Stimulated activated naive CD8-positive, alpha-beta T cell treated with anti-CD3 and anti-CD28 coated beads, Interleukin-15, Interleukin-2, amounts not matched to agents 100 ng/mL and 50 ng/mL, for 24 hours (primary cell): ENCODE measurements at regions not wholly inside any gene's neighbourhood (a gene's known extent, or its start where the extent isn't known, plus 50 kb on each side); places are given as distances from the start of the nearest gene placed in this dataset.

Experiments
- H3K27ac Mint-ChIP-seq: one replicate; pipeline ENCODE4 v1.8.0; 2021; ENCODE audit warnings: mild to moderate bottlenecking, mixed read lengths
- H3K27me3 Mint-ChIP-seq: one replicate; pipeline ENCODE4 v1.8.0; 2021; ENCODE audit warnings: mixed read lengths
- H3K36me3 Mint-ChIP-seq: one replicate; pipeline ENCODE4 v1.8.0; 2021; ENCODE audit warnings: low read depth, mixed read lengths
- H3K4me1 Mint-ChIP-seq: one replicate; pipeline ENCODE4 v1.8.0; 2021; ENCODE audit warnings: low read depth, mixed read lengths
- H3K4me3 Mint-ChIP-seq: one replicate; pipeline ENCODE4 v1.8.0; 2021; ENCODE audit warnings: mild to moderate bottlenecking, mixed read lengths
- H3K9me3 Mint-ChIP-seq: one replicate; pipeline ENCODE4 v1.8.0; 2021; ENCODE audit warnings: mixed read lengths

DNA sequence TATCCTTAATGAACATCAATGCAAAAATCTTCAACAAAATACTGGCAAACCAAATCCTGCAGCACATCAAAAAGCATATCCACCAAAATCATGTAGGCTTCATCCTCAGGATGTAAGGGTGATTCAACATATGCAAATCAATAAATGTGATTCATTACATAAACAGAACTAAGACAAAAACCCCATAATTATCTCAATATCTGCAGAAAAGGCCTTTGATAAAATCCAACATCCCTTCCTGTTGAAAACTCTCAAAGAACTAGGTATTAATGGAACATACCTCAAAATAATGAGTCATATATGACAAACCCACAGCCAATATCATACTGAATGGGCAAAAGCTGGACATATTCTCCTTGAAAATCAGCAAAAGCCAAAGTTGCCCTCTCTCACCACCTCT, 54.6 kb upstream of the DEPDC1 start:
- Mint-ChIP-seq H3K27me3 (no peaks in the 10 kb centered on the region), H3K27ac (no peak overlapping the region), H3K4me1 (no peaks in the 10 kb centered on the region), H3K9me3 (peaks cover 17% of the 10 kb centered on the region), H3K4me3 (no peak overlapping the region), H3K36me3 (no peaks in the 10 kb centered on the region)

DNA sequence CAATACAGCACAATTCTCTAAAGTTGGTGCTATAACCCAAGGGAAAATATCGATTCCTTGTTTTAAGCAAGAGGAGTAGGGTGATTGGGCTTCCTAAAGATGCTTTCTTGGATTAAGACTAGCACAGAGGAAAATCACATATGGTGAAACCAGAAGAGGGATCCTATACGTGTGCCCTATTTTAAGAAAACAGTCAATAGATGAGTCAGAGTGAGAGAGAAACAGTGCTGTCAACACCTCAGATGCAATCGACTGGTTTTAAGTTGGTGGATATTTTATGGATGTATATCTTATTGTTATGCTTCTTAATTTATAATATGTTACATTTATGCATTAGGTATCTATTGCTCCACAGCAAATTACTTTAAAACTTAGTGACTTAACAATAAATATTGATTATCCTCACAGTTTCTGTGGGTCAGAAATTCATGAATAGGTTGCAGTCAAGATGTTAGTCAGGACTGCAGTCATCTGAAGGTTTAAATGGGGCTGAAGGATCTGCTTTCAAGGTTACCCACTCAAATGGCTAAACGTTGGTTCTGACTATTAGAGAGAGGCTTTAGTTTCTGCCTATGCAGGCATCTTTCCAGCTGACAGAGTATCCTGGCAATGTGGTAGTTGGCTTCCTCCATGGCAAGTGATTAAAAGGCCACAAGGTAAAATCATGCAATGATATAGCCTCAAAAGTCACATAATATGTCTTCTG, 61.6 kb upstream of the DEPDC1 start:
- no peaks in the 10 kb centered on the region for H3K27me3 Mint-ChIP-seq
- H3K9me3 Mint-ChIP-seq, result peaks cover 3% of the 10 kb centered on the region
- no peaks in the 10 kb centered on the region for H3K4me1 Mint-ChIP-seq
- H3K36me3 Mint-ChIP-seq, result no peaks in the 10 kb centered on the region
- H3K27ac Mint-ChIP-seq, result no peak overlapping the region
- H3K4me3 Mint-ChIP-seq, result no peak overlapping the region

DNA sequence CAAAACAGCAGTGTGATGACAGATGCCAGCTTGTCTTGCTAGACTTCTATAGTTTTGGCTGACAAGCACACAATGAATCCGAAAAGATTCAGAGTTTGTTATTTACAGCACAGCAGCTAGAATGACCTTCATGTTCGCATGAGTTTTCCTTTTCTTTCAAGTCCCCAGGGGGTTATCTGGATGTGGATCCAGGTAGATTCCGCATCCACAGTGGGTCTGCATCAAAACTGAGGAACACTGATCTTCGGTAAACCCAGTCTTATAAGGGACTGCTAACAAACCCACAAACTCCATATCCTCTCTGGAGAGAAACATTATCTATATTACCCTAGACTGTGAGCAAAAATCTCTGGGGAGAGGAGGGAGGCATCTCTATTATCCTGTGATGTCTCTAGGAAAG, 69.0 kb upstream of the DEPDC1 start:
- Mint-ChIP-seq H3K36me3 (no peaks in the 10 kb centered on the region), H3K27ac (no peak overlapping the region), H3K27me3 (peaks cover 5% of the 10 kb centered on the region), H3K4me1 (no peaks in the 10 kb centered on the region), H3K4me3 (no peak overlapping the region), H3K9me3 (peaks cover 3% of the 10 kb centered on the region)

DNA sequence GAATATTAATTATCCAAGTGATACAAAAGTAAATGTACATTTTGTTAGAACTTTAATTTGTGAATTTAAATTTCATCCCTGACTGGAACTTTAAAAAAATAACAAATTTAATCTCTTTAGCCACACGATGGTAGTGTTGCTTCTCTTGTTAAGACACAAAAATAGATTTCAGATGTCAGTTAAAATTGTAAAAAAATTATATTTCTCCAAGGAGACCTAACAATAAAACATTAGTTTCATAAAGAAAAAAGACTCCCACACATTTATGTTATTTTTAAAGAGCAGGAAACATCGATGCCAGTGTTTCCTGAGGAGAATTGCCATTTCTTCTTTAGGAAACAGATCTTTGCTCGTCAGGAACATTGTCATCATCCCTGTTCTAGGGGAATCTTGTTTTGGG, 74.0 kb upstream of the DEPDC1 start:
- H3K36me3 Mint-ChIP-seq, result no peaks in the 10 kb centered on the region
- no peaks in the 10 kb centered on the region for H3K9me3 Mint-ChIP-seq
- no peak overlapping the region for H3K27ac Mint-ChIP-seq
- peaks cover 3% of the 10 kb centered on the region for H3K27me3 Mint-ChIP-seq
- H3K4me1 Mint-ChIP-seq, result no peaks in the 10 kb centered on the region
- H3K4me3 Mint-ChIP-seq, result no peak overlapping the region

DNA sequence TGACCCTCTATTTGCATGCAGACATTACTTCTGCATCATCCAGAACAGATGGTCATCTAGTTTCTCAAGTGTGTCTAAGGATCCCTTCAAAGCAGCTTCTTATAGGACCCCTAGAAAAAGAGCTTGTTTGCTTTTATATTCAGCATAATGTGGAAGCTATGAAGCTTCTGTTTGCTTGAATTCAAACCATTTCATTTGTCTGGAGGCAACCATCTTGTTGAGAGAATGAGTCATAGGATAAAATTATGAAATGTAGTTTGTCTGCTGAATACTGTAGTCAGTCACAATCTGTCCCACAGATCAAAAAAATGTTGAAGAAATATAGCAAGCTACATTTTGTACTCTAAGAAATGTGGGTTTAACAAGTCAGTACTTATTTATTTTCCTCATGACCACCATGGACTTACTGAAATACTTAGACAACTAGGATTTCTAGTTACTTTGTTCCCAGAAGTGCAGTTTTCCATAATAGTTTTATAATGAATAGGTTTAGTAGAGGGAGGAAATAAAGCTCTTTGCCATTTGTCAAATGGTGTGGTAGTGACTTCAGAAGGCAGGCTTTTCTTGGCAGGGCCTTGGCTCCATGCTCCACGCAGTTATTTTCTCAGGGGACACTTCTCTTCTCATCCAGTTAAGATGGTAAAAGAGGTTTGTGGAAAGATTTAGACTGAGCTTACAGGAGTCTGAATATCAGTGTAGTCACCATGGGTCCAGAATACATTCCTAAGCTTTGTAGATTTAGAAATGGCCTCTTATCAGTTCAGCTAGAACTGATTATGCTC, 74.8 kb upstream of the DEPDC1 start:
- H3K4me1 Mint-ChIP-seq, result no peaks in the 10 kb centered on the region
- H3K4me3 Mint-ChIP-seq, result no peak overlapping the region
- no peaks in the 10 kb centered on the region for H3K9me3 Mint-ChIP-seq
- H3K36me3 Mint-ChIP-seq, result no peaks in the 10 kb centered on the region
- H3K27me3 Mint-ChIP-seq, result peaks cover 3% of the 10 kb centered on the region
- no peak overlapping the region for H3K27ac Mint-ChIP-seq

DNA sequence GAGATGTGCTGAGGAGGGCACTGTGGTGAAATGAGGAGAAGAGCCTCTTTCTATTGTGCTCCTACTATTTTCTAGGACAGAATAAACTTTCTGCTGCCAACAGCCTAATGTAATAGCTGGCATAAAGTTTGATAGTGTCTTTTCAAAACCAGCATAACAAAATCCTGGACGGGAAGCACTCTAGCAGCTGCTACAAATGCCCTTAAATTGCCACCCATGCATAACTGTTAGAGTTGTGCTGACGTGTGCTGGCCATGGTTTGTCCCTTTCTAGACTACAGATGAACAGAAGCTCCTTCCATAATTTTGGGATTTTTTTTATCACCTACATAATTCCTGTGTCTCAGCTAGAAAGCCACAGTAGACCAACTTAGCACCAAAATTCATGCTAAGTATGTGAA, 88.5 kb upstream of the DEPDC1 start:
- no peaks in the 10 kb centered on the region for H3K27me3 Mint-ChIP-seq
- no peak overlapping the region for H3K27ac Mint-ChIP-seq
- H3K36me3 Mint-ChIP-seq, result no peaks in the 10 kb centered on the region

DNA sequence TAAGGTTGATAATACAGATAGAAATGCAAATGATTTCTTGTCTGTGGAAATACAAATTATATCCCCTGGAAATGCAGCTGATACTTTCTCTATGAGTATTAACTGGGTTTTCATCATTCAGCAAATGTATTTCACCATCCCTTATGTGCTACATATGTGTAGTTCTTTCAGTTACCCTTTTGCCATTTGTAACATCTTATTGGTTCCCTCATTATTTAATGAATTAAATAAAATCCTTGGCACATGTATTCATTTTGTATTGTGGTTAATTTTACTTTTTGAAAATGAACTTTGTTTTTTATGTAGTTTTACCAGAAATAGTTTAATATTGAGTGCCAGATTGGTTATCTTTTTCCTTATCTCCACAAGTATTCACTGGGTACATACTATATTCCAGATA, 89.9 kb upstream of the DEPDC1 start:
- H3K9me3 Mint-ChIP-seq, result peaks cover 9% of the 10 kb centered on the region
- no peaks in the 10 kb centered on the region for H3K4me1 Mint-ChIP-seq
- H3K27me3 Mint-ChIP-seq, result no peaks in the 10 kb centered on the region
- no peak overlapping the region for H3K4me3 Mint-ChIP-seq
- H3K36me3 Mint-ChIP-seq, result no peaks in the 10 kb centered on the region
- H3K27ac Mint-ChIP-seq, result no peak overlapping the region

More for the DNA sequence above, 88.5 kb upstream of the DEPDC1 start:
- Mint-ChIP-seq H3K9me3 (peaks cover 7% of the 10 kb centered on the region), H3K4me1 (no peaks in the 10 kb centered on the region), H3K4me3 (no peak overlapping the region)

DNA sequence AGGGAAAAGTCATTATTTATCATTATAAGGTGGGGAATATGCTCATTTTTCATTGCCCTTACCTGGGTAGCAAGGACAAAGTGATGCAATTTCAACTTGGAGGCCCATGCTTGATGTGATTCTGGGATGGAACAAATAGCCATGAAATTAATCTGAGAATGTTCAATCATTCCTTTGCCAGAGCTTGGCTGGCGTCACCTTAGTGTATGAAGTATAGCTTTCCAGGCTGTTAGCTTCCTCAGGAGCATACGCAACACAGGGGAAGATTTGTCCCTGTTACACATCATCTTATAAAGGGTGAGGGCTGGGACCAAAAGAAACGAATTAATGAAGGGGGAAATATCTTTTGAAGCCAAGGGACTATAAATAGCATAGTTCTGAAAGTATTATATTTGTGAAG, 91.4 kb upstream of the DEPDC1 start:
- Mint-ChIP-seq H3K27ac (no peak overlapping the region), H3K4me1 (no peaks in the 10 kb centered on the region), H3K27me3 (no peaks in the 10 kb centered on the region), H3K9me3 (peaks cover 7% of the 10 kb centered on the region), H3K36me3 (no peaks in the 10 kb centered on the region), H3K4me3 (no peak overlapping the region)

DNA sequence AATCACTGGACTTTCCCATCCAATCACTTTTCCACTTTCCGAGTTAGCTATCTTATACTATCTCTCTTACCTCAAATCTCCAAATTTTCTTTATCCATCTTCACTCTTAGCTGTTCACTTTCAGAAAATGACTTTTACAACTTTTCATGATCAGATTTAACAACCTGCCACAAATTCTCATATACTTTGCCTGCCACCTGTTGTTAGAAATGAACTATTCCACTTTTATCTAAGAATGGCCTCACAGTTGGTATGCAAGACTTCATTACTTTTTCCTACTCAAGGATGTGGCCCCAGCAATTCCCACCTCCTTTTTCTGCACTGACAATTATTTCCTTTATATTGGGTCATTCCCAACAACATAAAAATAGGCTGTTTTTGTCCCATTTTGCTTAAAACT, 93.6 kb upstream of the DEPDC1 start:
- Mint-ChIP-seq H3K4me1 (no peaks in the 10 kb centered on the region), H3K27ac (no peak overlapping the region), H3K4me3 (no peak overlapping the region), H3K9me3 (peaks cover 7% of the 10 kb centered on the region), H3K36me3 (no peaks in the 10 kb centered on the region), H3K27me3 (no peaks in the 10 kb centered on the region)

DNA sequence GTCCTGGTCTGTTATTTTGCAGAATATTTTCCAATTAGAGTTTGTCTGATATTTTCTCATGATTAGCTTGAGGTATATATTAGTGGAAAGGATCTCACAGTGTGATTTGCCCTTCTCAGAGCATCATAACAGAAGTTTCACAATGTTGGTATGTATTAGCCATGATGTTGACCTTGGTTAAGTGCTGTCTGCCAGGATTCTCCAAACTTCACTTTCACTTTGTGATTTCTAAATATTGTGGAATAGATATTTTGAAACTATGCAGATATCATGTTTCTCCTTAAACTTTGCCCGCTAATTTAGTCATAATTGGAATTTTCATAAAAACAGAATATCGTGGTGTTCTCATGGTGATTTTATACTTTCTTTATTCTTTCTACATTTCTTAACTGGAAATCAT, 98.0 kb upstream of the DEPDC1 start:
- H3K36me3 Mint-ChIP-seq, result no peaks in the 10 kb centered on the region
- no peak overlapping the region for H3K4me3 Mint-ChIP-seq
- peaks cover 13% of the 10 kb centered on the region for H3K9me3 Mint-ChIP-seq
- H3K4me1 Mint-ChIP-seq, result no peaks in the 10 kb centered on the region
- H3K27me3 Mint-ChIP-seq, result no peaks in the 10 kb centered on the region
- no peak overlapping the region for H3K27ac Mint-ChIP-seq

DNA sequence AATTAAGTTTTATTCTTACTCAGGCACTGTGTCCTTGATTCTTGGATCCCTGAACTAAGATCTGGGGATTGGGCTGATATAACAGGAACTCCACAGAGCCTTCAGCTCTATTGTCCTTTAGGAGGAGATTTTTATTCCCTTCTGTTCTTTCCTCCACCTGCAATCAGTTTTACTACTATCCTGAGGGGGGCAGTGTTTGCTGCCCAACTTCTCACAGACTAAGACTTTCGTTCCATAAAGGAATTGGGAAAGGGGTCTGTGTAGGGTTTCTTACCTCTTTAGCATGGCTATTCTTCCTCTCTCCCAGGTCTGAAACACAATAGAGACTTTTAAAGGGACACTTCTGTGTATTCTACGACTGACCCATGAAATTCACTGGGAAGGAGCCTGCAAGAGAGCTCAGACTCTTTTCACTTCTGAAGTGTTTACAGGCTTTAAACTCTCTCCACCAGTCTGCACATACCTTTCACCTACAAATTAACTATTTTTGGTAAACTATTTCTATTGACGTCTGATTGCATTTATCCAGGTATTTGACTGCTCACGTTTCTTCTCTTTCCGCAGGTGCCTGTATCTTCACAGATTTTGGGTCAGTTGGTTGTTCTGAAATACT, 103.3 kb upstream of the DEPDC1 start:
- Mint-ChIP-seq H3K27me3 (no peaks in the 10 kb centered on the region), H3K4me1 (no peaks in the 10 kb centered on the region), H3K9me3 (peaks cover 7% of the 10 kb centered on the region), H3K4me3 (no peak overlapping the region), H3K27ac (no peak overlapping the region), H3K36me3 (no peaks in the 10 kb centered on the region)

DNA sequence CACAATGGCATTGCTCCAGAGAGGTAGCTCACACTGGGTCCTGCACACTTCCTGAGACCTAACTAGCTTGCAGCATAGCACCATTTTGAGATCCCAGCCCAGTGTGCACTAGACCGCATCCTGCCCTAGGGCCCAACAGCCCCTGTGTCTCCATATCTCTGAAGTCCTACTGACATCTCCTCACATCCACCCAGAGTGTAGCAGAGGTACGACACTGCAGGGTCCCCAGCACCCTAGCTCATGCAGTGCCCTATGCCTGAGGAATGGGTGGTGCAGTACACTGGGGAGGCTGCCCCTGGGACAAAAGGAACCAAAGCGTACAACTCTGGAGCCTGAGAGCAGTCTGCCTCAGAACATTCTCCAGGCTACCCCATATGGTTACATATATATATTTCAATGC, 111.4 kb upstream of the DEPDC1 start:
- Mint-ChIP-seq H3K9me3 (peaks cover 9% of the 10 kb centered on the region), H3K27ac (no peak overlapping the region)

DNA sequence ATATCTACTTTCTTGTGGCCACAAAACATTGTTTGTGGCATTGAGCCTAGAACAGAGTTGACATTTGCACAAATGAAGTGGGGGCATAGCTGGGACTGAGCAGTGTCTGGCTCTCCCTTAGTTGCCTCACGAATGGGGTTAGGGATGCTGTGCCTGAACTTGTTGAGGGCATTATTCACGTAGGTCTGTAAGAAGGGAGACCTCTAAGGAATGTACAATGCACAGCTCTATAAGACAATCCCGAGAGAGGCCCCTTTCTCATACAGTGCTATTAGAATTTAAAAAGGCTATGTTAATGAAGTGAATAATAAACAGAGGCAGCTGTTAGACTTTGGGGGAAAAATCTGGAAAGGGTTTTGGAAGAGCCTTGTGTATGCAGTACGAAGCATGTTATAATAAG, 118.4 kb upstream of the DEPDC1 start:
- Mint-ChIP-seq H3K4me1 (no peaks in the 10 kb centered on the region), H3K27ac (no peak overlapping the region), H3K4me3 (no peak overlapping the region), H3K27me3 (no peaks in the 10 kb centered on the region), H3K9me3 (peaks cover 24% of the 10 kb centered on the region), H3K36me3 (no peaks in the 10 kb centered on the region)

More for the DNA sequence above, 111.4 kb upstream of the DEPDC1 start:
- Mint-ChIP-seq H3K36me3 (no peaks in the 10 kb centered on the region), H3K27me3 (no peaks in the 10 kb centered on the region), H3K4me1 (no peaks in the 10 kb centered on the region), H3K4me3 (no peak overlapping the region)

DNA sequence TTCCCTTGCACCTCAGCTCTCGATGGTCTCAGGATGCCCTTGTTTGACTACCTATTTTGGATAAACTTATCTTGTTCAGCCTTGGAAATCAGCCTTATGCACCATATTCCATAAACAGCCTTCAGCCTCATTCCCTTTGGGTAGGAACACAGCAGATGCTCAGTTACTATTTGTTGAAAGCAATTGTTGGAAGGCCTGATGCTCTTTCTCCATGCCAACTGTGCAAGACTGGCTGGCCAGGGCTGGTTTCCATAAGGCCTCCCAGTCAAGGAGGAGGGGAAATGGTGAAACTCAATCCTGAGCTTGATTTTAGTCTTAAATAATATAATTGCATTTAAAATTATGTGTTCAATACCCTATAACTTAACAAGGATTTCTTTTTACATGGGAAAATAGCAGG, 121.1 kb upstream of the DEPDC1 start:
- no peak overlapping the region for H3K4me3 Mint-ChIP-seq
- H3K9me3 Mint-ChIP-seq, result peaks cover 27% of the 10 kb centered on the region
- H3K4me1 Mint-ChIP-seq, result no peaks in the 10 kb centered on the region
- H3K27ac Mint-ChIP-seq, result no peak overlapping the region
- H3K36me3 Mint-ChIP-seq, result no peaks in the 10 kb centered on the region
- H3K27me3 Mint-ChIP-seq, result no peaks in the 10 kb centered on the region

DNA sequence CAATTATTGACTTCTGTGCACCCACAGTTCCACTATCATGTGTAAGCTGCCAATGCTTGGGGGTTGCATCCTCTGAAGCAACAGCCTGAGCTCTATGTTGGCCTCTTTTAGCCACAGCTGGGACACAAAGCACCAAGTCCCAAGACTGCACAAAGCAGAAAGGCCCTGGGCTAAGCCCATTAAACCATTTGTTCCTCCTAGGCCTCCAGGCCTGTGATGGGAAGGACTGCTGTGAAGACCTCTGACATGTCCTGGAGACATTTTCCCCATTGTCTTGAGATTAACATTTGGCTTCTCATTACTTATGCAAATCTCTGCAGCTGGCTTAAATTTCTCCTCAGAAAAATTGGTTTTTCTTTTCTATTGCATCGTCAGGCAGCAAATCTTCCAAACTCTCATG, 123.7 kb upstream of the DEPDC1 start:
- Mint-ChIP-seq H3K4me1 (no peaks in the 10 kb centered on the region), H3K27me3 (no peaks in the 10 kb centered on the region)

More for the DNA sequence above, 123.7 kb upstream of the DEPDC1 start:
- H3K27ac Mint-ChIP-seq, result no peak overlapping the region
- H3K36me3 Mint-ChIP-seq, result no peaks in the 10 kb centered on the region
- peaks cover 29% of the 10 kb centered on the region for H3K9me3 Mint-ChIP-seq
- H3K4me3 Mint-ChIP-seq, result no peak overlapping the region
